Fibroblast of gingiva (primary cell): ENCODE measurements at regions not wholly inside any gene's neighbourhood (a gene's known extent, or its start where the extent isn't known, plus 50 kb on each side); places are given as distances from the start of the nearest gene placed in this dataset.

Experiments
- DNase-seq: peaks from one replicate; pipeline ENCODE4 v3.0.0-alpha.2; 2011; ENCODE audit warnings: low read depth

DNA sequence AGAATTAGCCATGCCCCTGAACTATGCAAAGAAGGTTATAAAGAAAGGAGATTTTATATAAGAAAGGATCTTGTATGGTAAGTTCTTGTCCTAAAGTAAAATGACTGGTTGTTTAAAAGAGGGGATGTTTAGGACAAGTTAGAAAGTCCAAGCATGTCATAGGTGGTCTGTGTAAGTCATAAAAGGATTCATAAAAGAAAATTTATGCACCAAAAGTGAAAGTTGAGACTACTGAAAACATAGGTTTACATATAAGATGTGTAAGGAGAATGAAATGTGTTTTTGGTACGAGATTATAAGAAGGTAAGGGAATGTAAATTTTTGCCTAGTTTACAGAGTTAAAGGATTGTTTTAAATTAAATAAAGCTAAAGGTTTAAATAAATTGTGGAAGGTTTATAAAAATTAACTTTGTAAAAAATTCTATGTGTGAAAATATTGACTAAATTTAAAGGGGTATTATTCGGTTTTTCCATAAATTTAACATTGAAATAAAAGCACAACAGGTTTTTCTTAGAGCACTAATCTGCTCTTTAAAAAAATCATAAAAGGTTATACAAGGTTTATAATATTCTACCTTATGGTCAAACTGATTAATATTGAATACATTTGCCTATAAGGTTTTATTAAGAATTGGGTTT, 93.6 kb upstream of the UST start:
- DNase-seq, result no peak

DNA sequence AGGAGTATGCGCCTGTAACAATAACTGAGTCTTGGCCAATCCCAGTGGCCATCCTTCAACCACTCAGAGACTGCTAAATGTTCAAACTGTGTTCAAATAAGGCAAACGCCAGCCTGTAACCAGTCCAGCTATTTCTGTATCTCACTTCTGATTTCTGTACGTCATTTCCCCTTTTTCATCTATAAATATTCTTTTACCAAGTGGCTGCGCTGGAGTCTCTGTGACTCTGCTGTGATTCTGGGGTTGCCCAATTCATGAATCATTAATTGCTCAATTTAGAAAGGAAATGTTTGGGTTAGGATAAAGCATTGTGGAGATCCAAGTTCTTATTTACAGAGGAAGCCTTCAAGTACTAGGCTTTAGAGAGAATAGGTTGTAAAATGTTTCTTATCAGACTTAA, 89.8 kb upstream of the UST start:
- peak; percentile 88 for DNase-seq

DNA sequence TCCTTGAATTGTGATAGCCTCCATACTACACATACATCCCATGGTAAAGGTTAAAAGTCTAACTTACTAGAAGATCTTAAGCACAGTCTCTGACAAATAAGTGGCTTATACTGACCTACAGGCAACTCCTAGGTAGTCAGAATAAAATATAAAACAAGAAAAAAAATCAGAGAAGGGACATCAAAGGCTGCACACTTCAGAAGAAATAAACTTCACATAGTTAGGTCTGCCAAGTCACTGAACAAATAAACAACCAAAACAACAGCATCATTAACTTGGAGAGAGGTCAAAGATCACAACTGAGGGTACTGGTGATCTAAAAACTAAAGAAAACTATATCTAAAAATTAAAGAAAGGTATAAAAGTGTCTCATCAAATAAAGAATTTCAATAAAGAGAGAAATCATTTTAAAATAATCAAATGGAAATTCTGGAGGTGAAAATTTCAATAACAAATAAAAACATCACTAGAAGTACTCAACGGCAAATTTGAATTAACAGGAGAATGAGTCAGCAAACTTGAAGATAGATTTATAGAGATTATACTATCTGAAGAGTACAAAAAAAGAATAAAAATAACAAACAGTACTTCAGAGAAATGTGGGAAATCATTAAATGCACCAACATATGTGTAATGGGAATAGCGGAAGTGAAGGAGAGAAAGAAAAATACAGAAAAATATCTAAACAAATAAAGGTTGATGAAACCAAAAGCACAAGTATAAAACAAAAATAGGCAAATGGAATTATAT, 88.0 kb upstream of the UST start:
- no peak for DNase-seq

DNA sequence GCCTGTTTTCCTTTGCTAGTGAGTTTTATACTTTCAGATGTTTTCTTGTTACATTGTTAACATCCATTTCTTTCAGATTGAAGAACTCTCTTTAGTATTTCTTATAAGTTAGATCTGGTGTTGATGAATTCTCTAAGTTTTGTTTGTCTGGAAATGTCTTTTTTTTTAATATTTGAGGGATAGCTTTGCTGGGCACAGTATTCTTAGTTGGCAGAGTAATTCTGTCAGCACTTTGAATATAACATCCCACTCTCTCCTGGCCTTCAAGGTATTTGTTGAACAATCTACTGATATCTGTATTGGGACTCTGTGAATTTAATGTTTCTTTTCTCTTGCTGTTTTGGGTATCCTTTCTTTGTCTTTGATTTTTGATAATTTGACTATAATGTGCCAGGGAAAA, 79.4 kb upstream of the UST start:
- DNase-seq, result no peak

DNA sequence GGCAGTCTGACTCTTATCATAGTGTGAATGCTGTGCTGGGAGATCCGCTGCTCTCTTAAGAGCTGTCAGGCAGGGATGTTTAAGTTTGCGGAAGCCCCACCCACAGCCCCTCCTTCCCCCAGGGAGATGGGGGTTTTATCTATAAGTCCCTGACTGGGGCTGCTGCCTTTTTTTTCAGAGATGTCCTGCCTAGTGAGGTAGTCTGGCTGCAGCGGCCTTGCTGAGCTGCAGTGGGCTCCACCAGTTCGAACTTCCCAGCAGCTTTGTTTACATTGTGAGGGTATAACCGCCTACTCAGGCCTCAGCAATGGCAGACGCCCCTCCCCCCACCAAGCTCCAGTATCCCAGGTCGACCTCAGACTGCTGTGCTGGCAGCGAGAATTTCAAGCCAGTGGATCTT, 75.7 kb upstream of the UST start:
- DNase-seq, result no peak

DNA sequence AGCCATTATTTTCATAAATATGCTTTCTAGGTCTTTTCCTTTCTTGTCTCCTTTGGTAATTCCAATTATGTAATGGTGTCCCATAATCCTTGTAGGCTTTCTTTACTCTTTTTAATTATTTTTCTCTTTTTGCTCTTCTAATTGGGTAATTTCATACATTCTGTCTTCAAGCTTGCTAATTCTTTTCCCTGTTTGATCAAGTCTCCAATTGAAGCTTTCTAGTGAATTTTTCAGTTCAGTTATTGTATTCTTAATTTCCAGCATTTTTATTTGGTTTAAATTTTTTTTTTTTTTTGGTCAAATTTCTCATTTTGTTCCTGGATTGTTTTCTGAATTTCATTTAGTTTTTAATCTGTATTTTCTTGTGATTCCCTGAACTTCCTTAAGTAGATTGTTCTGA, 74.9 kb upstream of the UST start:
- no peak for DNase-seq

DNA sequence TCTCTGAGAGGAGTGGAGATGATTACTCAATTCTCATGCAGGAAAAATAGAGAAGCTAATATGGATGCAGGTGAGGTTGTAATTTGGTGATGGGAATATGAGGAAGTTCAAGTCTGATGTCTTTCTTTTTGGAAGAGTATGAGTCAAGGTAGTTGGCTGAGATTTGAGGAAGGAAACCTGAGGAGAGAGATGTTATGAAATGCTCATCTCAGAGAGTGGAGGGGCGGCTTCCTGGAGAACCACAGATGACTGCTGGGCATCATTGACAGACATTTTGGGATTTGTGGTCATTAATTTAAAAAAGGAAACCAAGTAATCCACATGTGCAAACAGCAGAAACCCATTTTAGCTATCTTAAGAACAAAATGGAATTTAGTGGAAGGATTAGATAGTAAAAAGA, 72.5 kb upstream of the UST start:
- DNase-seq, result no peak

DNA sequence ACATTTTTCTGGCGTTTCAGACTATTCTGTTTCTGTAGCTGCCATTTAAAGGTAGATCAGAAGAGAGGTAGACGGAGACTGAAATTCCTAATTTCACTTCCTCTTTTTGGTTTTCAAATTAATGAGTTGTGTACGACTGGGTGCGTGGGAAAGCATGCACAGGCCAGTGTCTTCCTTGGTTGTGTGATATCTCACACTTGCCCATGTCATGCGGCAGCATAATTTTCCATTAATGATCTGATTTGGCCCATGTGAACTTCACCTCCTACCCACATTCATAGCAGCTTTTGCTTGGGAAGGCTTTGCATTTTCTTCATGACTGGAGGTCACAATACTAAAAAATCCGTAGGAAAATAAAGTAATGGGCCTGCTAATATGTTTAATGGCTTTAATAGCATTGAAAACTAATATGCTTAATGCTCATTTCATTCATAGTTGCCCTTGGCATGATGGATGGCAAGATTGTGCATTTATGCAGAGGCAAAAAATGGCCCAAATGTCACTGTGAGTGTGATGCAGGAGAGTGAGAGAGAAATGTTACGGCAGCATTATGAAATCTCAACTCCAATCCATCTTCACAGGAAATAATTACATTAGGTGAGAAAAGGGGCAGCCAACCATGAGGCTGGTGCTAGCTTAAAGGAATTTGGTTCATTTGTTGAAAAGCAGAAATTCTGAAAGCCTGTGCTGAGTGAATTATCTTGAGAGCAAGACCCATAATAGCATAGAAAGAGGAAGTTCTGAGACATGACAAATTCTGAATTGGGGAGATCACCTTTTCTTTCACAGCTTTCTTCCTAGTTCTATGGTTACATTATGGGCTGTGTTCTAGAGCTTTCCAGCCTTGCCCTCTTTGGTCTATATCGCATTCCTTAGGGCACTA, 69.0 kb upstream of the UST start:
- no peak for DNase-seq

DNA sequence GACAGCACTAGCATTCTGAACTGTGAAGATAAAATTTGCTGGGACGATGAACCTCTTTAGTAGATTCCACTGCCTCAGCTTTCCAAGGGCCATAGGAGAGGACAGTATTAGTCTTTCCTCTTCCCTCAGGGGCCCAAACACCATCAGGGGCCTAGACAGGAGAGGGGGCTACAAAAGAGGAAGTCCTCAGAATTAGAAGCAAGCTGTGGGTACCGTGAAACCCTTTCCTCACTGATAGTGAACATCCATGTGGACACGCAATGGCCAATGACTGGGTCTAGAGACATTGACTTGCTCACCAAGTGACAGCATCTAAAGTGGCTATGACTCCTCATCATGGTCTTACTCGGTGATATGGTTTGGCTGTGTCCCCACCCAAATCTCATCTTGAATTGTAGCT, 68.1 kb upstream of the UST start:
- DNase-seq, result no peak

DNA sequence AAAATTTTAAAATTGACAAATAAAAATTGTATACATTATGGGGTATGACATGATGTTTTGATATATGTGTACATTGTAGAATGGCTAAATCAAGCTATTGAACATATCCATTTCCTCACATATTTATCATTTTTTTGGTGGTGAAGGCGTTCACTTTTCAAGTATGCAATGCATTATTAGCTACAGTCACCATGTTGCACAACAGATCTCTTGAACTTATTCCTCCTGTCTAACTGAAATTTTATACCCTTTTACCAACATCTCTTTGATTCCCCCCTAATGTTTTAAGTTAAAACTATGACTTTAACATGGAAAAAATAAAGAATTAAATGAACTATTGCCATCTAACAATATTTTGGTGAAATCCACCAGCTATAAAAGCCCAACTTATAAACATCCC, 65.2 kb upstream of the UST start:
- DNase-seq, result peak; percentile 24

DNA sequence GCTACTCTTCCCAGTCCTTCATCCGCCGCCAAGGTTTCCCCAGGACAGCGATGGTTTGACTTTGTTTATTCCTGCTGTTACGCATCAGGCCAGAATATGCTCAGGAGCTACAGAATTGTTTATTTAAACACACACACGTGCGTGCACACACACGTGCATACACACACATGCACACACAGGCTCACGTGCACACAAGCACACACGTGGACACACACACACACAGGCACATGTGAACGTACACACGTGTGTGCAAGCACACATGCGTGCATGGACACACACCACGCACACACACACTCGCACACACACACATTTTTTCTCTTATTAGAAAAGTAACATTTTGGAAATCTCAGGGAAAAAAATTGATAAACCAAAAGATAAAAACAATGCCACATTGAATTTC, 64.6 kb upstream of the UST start:
- no peak for DNase-seq

DNA sequence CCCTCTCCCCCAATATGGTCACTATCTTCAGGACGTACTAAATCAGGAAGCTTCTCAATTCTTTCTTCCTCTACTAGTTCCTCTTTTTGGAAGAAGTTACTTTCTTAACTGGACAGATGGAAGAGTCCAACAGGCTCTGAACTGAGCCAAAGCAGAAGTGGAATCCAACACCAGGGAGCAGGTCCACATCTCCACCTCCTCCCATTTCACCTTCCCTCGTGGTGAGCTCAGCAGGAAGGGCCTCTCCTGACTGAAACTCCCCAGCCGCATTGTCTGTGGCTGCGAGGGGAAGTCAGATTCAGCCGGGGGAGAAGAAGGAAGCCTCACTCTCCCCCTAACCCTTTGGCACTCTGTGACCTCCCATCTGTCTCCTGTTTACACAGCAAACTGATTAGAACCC, 63.8 kb upstream of the UST start:
- DNase-seq, result no peak

DNA sequence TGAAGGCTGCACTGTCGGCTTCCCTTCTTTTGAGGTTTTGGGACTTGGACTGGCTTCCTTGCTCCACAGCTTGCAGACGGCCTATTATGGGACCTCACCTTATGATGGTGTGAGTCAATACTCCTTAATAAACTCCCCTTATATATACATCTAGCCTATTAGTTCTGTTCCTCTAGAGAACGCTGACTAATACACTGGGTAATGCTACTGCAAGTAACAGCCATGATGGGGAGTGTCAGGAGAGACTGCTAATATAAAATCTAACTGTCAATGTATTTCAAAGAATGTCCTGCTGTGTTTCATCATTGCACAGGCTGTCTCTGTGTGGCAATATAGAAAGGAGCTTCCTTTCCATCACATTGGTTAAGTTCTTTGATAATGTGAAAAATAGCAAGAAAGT, 57.7 kb upstream of the UST start:
- DNase-seq, result no peak

DNA sequence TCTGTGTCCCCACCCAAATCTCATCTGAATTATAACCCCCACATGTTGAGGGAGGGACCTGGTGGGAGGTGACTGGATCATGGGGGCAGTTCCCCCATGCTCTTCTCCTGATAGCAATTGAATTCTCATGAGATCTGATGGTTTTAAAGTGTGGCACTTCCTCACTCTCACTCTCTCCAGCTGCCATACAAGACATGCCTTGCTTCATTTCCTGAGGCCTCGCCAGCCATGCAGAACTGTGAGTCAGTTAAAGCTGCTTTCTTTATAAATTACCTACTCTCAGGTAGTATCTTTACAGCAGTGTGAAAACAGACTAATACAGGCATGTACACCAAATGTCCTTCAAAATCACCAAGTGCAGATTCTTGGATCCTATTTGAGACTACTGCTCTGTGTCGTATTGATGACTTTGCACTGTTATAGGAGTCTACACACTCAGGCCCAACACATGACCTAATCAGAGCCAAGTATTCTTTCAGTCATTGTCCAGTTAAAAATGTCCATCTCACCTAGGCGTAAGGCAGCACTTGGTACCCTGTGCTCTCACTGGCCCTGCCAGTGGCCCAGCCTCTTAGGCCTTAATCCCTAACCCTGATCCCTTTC, 52.8 kb upstream of the UST start:
- no peak for DNase-seq
